C4-2B (cell line): ENCODE measurements at regions not wholly inside any gene's neighbourhood (a gene's known extent, or its start where the extent isn't known, plus 50 kb on each side); places are given as distances from the start of the nearest gene placed in this dataset.

ENCODE experiments used
- ZFX ChIP-seq: fragments of 450-650 bp; IDR thresholded peaks from 2 replicates; pipeline ENCODE4 v1.6.1; 2017
- TF ChIP-seq, protein P1 (sequence below): fragments of 450-650 bp; conservative IDR thresholded peaks from 2 replicates; pipeline ENCODE4 v1.5.1; 2017; ENCODE audit warnings: mild to moderate bottlenecking

DNA sequence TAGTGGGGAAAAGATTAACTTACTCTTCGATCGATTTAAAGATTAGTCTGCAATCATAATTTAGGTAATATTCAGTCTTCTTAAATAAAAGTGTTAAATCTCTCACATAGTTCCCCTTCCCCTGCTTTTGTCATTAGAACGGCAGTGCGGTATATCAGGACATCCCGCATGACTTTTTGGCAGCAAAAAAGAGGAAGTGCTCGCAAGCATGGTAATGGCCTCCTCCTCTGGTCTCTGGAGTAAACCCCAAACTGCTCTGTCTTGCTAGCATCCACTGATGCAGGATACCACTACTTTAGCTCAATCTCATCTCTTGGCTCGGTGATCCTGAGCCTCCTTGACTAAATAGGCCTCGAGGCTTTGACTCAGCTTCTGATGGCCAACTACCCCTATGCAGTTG lies 78.7 kb upstream of the VAV3 start:
- TF ChIP-seq, protein P1, sequence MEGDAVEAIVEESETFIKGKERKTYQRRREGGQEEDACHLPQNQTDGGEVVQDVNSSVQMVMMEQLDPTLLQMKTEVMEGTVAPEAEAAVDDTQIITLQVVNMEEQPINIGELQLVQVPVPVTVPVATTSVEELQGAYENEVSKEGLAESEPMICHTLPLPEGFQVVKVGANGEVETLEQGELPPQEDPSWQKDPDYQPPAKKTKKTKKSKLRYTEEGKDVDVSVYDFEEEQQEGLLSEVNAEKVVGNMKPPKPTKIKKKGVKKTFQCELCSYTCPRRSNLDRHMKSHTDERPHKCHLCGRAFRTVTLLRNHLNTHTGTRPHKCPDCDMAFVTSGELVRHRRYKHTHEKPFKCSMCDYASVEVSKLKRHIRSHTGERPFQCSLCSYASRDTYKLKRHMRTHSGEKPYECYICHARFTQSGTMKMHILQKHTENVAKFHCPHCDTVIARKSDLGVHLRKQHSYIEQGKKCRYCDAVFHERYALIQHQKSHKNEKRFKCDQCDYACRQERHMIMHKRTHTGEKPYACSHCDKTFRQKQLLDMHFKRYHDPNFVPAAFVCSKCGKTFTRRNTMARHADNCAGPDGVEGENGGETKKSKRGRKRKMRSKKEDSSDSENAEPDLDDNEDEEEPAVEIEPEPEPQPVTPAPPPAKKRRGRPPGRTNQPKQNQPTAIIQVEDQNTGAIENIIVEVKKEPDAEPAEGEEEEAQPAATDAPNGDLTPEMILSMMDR: no peak
- no peak for TF ChIP-seq ZFX
